ENCODE measurements at regions not wholly inside any gene's neighbourhood (a gene's known extent, or its start where the extent isn't known, plus 50 kb on each side); places are given as distances from the start of the nearest gene placed in this dataset.

DNA sequence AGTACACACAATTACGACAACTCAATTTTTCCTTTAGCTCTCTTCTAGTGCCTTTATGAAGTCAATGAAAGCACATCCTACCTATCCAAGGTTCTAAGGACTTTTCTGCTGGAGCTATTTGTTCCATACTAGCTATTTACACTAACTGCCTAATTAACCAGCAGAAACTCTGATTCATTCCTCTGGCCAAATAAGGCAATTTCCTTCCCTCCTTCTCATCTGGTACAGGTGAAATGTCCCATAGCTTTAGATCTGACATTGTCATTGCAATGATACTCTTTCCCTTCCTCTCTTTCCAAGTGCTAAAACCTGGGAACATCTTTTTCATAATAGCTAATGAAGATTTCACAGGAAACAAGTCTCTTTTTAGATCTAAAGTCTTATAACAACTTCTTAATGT is 521.7 kb downstream of the SOX2 start:
- DNase-seq, result no peak

DNA sequence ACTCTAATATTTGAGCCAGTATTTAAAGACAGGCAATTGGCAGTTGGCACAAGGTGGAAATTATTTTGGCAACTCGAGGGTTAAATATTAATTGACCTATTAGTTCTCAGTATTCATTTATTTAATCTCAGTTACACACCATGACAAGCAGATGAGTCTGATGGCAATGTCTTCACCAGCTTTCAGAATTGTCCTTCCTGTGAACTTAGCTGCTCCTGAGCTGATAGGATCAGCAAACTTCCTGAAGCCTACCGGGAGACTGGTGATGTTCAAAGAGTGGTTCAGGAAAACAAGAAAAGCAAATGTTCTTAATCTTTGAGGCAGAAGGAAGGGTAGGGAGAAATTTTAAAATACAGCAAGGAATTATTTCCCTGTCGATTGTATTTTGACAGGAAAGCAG is 522.2 kb downstream of the SOX2 start:
- no peak for DNase-seq

DNA sequence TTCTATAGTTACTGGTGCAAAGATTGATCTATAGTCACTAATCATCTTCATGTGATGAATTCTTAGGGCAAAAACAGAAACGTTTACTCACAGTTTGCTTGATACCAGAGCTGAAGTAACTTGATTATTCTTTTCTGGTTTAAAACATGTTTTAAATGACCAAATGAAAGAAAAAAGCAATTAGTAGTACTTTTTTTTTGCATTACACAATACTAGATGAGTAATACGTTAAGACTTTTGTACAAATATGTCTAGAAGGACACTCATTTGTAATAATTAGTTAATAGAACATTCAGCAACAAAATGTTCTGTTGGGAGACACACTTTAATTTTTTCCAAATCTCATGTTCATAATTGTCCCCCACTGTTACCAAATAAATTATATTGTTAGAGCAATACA is 523.2 kb downstream of the SOX2 start:
- DNase-seq, result no peak

DNA sequence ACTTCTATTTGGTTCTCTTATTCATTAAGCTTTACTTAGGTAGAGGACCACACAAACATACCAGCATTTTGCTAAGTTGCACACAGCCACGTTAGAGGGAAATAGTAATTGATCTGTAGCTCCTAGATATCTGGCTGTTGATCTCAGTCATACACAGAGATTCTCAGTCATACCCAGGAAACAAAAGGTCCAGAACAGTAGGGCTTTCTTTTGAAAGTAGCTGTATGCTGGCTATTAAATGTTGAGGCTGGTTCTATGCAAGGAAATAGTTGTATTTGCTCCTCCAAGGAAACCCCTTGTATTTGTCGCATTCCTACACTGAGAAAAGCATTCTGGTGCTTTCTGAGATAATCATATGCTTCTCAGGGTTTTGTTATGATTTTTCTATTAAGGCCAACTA is 523.8 kb downstream of the SOX2 start:
- no peak for DNase-seq

DNA sequence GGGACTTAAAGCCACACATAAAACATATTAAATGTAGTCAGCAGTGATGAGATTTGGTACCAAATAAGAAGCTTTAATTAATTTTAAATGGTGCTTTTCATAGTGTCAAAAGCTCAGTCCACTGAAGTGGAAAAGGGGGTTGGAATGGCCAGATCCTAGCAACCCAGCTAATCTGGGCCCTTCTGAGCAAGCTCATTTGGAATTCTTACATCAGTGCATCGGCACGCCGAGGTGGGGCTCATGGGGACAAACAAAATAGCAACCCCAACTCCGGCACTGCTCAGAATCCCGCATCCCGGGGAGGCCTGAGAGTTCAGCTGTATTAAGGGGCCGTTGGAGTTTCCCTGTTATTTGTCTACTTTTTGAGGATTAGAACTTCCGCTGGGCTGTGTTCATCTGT is 526.4 kb downstream of the SOX2 start:
- DNase-seq, result no peak

DNA sequence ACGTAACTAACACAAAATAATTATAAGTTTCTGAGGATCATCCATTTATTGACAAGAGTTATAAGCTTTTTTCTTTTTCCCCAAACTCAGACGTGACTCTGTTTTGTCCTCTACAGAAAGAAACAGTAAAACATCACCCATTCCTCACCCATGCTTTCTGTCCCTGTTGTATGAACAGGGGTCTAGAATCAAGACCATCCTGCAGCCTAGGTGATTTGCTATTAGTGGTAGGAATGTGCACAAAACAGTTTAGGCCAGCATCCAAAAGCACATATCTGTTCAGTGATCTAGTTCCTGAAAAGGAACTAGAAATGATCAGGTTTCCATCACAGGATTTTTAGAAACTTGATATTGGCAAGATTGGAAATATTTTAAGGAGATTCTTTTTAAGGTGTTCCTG is 527.6 kb downstream of the SOX2 start:
- DNase-seq, result no peak

DNA sequence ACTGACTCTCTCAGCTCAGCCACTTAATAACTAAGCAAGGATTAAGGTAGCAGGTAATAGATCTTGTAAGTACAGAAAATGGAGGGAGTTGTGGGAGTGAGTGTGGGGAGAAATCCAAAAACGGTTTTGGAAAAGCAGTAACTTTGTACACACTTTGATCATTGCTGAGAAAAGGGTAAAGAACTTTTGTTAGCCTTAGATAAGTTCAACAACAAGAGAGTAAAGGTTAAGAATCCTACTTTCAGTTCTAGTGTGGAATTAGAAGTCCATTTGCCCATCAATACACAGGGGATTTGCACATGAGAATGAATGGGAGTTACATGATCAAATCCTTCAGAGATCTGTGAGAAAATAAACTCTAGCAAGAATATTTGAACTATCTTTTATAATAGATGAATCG is 528.7 kb downstream of the SOX2 start:
- no peak for DNase-seq

DNA sequence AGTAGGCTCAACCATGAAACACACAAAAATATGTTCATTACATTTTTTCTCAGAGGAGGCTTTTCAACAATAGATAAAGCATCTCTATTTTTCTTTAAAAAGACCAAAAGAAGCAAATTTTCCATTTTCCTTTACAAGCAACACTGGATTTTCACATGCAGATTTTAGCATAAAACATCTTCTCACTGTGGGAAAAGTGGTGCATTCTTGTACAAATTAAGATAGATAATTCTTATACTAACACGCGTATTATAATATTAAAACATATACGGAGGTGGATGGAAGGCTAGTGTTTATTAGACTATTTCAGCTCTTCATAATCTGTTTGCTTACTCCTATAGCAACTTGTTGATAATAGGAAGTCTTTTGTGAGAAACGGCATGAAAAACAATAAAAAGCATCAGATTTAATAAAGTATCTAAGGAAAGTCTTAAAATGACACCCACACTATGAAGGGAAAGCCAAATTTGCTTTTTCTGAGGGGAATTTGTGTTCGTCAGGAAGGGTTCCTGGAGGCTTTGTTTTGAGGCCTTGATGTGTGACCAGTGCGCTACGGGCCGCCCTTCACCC is 529.6 kb downstream of the SOX2 start:
- no peak for DNase-seq

DNA sequence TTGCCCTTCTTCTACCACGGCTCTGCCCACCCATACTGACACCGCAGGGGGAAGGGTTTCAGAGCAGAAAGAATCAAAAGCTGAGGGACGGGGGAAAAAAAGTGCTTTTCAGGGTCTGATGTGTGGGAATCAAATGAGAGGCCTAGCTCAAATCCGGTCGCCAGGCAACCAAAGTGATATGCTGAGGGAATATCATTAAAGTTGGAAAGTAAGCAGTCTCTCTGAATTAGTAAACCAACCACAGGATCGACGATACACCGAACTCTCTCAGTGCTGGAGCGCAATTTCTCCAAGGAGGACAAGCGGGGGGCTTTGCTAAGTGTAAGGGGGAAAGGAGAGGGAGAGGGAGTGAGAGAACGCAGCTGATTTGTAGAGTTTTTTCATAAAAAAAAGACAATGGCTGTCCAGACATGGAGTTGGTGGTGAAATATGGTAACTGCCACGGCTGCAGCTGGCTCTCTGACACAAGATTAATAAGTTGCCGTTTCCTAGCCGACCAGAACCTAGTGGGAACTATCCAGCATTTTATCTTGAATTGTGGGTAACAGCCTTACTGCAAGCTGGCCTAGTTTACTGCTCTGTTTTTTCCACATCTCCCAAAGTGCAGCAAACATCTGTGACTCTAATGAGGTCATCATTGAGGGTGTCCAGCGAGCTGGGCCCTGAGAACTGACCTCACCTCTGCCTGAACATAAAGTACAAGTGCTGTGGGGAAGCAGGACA is 530.2 kb downstream of the SOX2 start:
- no peak for DNase-seq

DNA sequence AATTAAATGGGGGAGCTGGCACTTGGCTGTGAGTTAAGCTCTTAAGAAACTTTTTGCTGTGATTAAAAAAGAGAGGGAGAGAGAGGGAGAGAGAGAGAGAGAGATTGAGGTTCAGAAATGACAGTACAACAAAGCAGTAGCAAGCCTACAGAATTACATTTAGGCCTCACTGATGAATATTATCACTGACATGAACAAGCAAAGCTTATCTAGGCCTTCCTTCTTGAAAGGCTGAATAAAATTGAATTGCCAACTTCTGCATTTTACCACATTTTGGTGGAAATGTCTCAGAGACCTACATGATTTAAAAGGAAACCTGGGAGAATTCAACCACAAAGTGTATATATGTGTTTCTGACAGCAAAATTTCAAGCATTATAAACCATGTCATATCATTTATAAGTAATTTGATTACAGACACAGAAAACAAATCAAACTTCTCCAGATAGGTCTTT is 530.8 kb downstream of the SOX2 start:
- no peak for DNase-seq

DNA sequence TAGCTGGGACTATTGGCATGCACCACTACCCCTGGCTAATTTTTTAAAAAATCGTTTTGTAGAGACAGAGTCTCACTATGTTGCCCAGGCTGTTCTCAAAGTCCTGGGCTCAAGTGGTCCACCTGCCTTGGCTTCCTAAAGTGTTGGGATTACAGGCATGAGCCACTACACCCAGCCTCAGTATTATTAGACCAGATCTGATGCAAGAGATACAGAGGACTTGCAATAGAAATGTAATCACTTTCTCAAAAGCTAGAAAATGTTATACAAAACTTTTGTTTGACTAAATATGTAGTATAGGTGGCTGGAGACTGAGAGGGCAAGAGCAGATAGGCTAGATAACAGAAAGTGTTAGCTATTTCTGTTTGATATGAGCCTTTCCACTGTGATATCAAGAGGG is 531.9 kb downstream of the SOX2 start:
- DNase-seq, result no peak

DNA sequence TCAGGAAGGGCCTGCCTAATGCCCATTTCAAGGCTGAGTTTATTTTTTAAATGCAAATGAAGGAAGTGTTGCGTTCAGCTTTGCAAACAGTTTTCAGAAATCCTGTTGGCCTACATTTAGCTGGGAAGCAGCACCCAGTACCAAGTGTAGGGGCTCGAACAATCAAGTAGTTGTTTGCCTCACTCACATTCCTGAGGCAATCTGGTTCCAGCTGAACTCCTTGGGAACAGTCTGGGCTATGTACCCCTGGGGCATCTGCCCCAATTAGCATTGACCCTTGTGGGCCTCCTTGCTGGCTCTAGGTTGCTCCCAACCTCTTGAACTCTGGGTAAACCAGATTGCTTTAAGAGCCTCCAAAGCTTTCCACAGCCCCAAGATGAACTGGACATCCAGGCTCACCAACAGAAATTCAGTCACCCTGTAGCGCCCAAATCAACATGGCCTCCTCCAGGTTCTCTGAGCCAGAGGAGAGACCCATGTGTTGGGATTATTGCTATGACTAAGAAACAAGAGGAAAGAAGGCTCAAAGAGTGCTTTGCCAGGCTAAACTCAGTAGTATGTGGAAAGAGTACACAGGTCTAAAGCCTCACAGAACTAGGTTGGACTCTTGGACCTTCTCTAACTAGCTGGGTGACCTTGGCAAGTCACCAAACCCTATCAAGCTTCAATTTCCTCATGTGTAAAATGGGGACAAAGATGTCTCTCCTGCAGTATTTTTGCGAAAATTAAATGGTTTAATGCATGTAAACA is 532.7 kb downstream of the SOX2 start:
- DNase-seq, result no peak

DNA sequence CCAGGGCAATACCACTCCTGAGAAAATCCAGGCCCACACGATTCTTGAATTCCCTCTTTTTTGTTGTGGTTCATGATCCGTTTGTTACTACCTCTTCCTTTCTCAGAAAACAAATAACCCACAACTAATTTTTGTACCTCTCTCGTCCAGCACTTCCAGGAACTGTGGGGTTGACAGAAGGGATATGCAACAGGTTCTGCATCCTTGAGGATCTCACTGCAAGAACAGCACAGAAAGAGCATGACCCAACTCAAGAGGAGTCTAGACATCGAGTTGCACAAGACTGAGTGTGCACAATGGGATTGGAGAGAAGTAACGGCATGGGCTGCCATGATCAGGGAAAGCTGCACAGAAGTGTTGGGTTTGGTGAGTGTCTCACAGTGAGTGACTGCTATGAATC is 533.3 kb downstream of the SOX2 start:
- no peak for DNase-seq

DNA sequence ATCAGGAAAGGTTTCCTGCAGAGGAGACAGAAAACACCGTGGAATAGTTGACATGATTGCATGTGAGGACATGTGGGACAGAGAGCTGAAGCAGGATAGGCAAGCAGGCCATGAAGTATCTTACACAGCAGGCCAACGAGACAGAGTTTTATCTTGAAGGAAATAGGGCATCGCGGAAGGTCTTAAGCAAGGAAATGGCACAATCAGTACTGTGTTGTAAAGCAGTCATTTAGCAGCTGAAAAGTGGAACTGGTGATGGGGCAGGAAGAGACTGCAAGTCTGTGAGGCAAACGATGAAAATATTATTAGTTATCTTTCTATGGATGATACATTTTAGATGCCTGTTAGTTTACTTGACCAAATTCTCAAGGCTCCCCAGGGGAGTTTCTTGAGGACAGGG is 535.1 kb downstream of the SOX2 start:
- DNase-seq, result no peak

DNA sequence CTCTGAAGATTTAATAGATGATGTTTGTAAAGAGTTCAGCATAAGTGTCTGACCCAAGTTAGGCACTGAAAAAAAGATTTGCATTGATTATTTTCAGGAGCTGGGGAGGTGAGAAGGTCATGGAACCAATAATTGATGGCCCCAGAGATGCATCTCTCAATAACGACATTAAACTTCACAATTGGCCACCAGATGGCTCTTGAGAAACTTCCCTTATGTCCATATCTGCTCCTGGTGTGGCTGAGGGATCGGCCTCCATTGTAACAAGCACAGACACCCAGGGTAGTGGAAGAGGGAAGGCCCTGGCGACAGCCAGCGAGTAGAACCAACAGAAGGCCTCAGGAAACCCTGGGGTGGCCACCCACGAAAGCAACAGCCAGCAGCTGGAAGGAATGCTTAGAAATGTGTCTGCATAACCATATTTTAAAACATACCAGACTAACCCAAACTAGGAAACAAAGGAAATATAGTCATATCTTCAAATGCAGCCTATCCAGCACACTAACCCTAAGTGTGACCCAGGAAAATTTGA is 536.7 kb downstream of the SOX2 start:
- DNase-seq, result no peak

DNA sequence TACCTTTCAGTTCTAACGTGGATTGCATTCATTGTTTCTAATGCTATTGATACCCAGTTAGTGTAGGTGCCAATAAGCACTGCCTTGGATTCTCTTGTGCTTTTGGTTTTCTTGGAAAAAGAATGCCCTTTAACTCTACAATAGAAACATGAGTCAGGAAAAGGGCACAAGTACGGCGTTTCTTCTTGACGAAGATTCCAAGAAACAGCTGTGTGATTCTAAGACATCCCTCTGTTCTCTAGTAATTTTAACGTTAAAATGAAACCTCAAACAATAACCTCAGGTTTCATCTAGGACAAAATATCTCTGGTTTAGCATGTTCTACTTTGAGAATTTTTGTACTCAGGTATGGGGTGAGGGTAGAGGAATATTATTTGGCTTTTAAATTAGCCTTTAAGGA is 540.5 kb upstream of the ATP11B start:
- no peak for DNase-seq

DNA sequence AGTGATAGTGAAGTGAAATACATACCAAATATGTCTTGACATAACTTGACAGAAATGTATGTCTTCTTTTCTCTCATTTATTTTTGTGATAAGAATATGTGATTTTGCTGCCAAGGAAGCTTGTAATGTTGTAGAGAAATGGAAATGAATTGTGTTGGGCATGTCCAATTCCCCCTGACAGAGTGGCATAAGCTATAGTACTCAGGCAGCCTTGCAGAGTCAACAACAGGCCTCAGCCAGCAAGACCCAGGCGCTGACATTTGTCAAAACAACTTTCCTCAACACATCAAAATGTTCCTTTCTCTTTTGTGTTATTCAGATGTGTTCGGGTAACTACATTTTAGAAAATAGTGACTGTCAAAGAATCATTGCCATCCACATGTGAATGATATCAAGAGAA is 538.1 kb upstream of the ATP11B start:
- DNase-seq, result no peak

DNA sequence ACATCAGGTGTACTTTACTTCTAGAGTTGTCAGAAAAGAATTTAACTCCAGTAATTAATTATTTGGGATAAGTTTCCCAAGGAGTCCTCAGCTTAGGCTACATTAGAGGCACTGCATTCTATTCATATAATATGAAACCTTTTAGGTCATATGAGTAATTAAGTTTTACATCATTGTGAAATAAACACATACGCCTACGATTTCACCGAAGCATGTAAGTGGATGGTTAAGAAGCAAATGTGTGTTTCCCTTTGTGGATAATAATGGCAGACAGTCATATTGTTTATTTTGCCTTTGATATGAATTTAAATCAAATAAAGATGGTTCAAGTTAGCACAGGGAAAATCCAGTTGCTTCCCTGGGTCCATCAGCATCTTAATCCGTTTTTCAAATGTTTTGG is 535.9 kb upstream of the ATP11B start:
- no peak for DNase-seq

DNA sequence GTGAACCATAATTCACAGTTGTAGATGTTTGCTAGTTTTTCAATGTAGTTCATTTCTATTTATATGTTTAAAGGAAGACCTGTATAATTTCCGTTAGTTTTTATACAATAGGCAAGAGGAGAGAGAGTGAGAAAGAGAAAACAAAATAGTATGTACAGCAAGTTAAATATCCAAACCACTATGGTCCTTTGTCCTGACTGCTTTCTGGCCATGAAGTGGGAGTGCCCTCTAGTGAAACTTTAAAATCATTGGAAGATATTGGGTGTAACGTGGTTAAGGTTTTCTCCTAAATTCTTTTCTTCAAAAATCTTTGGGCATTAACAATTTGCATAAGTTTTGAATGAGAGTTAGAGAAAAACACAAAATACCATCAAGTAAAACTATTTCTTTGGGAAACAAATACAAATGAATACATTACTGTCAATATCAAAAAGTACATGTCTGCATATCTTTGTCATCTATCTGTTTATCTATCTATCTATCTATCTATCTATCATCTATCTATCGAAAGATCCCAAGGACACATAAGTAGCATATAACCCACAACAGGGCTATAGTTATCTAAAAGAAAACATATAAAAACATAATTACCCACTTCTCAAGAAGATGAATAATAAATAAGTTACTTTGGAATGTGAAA is 534.6 kb upstream of the ATP11B start:
- no peak for DNase-seq

DNA sequence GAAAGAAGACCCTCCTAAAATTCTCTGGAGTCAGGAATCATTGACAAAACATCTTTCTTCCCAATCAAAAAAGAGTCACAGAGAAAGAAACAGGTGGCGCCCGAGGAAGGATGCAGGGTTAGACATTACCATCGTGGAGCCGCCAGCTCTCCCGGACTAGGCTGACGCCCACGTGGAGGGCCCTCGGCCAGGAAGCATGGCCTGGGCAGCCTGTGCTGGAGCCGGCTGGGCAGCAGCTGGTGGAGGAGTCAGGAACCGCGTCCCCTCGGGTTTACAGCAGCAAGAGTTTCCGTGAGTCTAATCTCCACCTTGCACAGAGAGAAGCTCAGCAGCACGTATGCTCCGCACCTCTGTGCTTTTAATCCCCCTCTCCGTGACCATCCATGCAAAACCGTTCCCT is 533.7 kb upstream of the ATP11B start:
- no peak for DNase-seq

DNA sequence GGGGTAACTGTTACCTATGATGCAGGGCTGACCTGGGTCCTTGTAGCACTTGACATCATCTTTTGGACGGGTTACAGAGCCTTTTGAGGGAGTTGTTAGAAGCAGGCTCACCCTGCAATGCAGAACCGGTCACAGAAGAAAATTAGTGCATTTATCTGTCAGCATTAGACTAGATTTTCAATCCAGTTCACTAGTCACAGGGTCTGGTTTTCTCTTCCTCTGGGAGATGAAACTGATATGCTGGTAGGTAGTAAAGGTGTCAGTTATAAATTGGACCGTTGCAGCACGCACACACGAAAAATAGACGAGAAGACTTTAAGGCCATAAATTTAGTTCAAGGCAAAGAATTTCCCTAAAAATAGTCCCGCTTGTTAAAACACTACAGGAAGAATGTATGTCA is 532.3 kb upstream of the ATP11B start:
- DNase-seq, result no peak

DNA sequence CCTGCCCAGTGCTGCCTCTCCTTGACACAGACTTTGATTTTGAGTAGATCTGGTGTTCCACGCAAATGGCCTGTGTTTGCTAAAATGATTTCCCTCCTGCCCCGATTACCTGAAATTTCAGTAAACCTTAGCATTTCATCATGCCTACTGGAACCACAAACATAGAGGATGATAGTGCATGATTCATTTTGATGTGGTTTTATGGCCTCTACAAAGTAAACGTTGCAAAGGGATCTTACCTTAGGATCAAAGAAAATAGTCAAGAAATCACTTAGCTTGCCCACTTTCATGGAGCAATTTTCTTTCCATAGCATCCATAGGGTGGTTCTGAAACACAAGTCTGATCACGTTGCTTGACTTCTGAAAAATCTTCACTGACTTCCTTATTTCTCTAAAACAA is 524.6 kb upstream of the ATP11B start:
- no peak for DNase-seq

DNA sequence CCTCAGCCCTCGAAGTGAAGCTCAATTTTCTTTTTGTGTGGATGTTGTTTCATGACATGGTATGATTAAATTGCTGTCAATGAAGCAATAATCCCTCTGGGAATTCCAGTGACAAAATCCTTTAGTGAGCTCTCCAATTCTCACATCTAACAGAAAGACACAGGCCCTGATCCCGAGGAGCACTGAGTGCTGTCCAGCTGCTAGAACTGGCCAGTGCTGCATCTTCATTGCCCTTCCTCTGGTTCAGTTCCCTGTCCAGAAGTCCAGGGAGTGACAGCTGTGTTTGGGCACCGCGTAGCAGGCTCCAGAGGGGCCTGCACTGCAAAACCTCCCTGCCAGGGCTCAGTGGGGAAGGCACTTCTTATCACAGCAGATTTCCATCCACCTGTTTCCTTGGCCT is 516.8 kb upstream of the ATP11B start:
- no peak for DNase-seq

DNA sequence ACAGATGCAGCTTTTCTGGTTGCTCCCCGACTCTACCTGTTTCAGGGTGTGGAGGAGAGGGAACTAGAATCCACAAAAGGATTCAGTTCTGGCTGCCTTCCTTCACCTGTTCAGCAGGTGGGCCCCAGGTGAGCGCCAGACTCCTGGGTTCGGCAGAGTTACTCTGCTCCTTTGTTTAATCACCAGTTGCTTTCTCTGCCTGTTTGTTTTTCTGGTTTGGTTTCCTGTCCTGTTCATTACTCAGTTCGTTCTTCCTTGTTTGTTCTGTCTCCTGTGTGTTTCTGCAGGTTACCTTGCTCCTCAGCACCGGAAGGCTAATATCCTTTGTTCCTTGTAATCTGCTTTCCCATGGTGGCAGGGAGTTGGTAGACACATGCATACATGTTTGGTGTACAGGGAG is 508.5 kb upstream of the ATP11B start:
- no peak for DNase-seq

Measured in GDM1 (cell line).